H9 (cell line): ENCODE measurements at regions not wholly inside any gene's neighbourhood (a gene's known extent, or its start where the extent isn't known, plus 50 kb on each side); places are given as distances from the start of the nearest gene placed in this dataset.

Experiments
- DNase-seq: peaks from one replicate; pipeline ENCODE4 v3.0.0-alpha.2; 2017
- H2AFZ ChIP-seq: one replicate; pipeline ENCODE4 v1.6.1; 2013; ENCODE audit warnings: mild to moderate bottlenecking, low read length, control low read depth, moderate library complexity
- H2AK5ac ChIP-seq: 2 replicates; pipeline ENCODE4 v1.6.1; 2013; ENCODE audit warnings: low read length, control low read depth, mixed read lengths; ENCODE audit not compliant: insufficient read length
- H2BK120ac ChIP-seq: one replicate; pipeline ENCODE4 v1.6.1; 2013; ENCODE audit warnings: low read depth, mild to moderate bottlenecking, low read length, control low read depth, inconsistent platforms; ENCODE audit not compliant: poor library complexity, severe bottlenecking
- H2BK12ac ChIP-seq: 2 replicates; pipeline ENCODE4 v1.6.1; 2013; ENCODE audit warnings: low read length, control low read depth, mixed read lengths, low read depth; ENCODE audit not compliant: insufficient read length
- H2BK15ac ChIP-seq: 2 replicates; pipeline ENCODE4 v1.6.1; 2013; ENCODE audit warnings: low read depth, low read length, control low read depth
- H2BK20ac ChIP-seq: one replicate; pipeline ENCODE4 v1.6.1; 2013; ENCODE audit warnings: low read depth, mild to moderate bottlenecking, low read length, control low read depth, inconsistent platforms; ENCODE audit not compliant: poor library complexity, severe bottlenecking
- H2BK5ac ChIP-seq: 2 replicates; pipeline ENCODE4 v1.6.1; 2013; ENCODE audit warnings: low read length, control low read depth, mixed read lengths; ENCODE audit not compliant: insufficient read length
- H3K14ac ChIP-seq: 2 replicates; pipeline ENCODE4 v1.6.1; 2013; ENCODE audit warnings: low read length, control low read depth; ENCODE audit not compliant: insufficient read depth
- H3K18ac ChIP-seq: 2 replicates; pipeline ENCODE4 v1.6.1; 2013; ENCODE audit warnings: low read depth, mild to moderate bottlenecking, mixed read lengths, low read length, control low read depth; ENCODE audit not compliant: insufficient read length
- H3K23ac ChIP-seq: 2 replicates; pipeline ENCODE4 v1.6.1; 2013; ENCODE audit warnings: low read length, control low read depth, mixed read lengths, low read depth; ENCODE audit not compliant: insufficient read length
- H3K23me2 ChIP-seq: 2 replicates; pipeline ENCODE4 v1.6.1; 2013; ENCODE audit warnings: low read depth, mild to moderate bottlenecking, mixed read lengths, low read length, control low read depth; ENCODE audit not compliant: insufficient read length, poor library complexity, severe bottlenecking
- H3K27ac ChIP-seq: 2 replicates; pipeline ENCODE4 v1.5.1; 2013; ENCODE audit warnings: low read length, control low read depth, mixed read lengths, low read depth; ENCODE audit not compliant: insufficient read length
- H3K27me3 ChIP-seq: 2 replicates; pipeline ENCODE4 v1.6.1; 2013; ENCODE audit warnings: low read length, control low read depth, inconsistent platforms; ENCODE audit not compliant: insufficient read depth
- H3K4ac ChIP-seq: 2 replicates; pipeline ENCODE4 v1.6.1; 2013; ENCODE audit warnings: low read depth, mild to moderate bottlenecking, control low read depth, inconsistent platforms, low read length, moderate library complexity
- H3K4me1 ChIP-seq: 2 replicates; pipeline ENCODE4 v1.6.1; 2013; ENCODE audit warnings: low read length, control low read depth, inconsistent platforms; ENCODE audit not compliant: insufficient read depth
- H3K4me2 ChIP-seq: 2 replicates; pipeline ENCODE4 v1.6.1; 2013; ENCODE audit warnings: low read length, control low read depth, mixed read lengths; ENCODE audit not compliant: insufficient read length, insufficient read depth
- H3K56ac ChIP-seq: 2 replicates; pipeline ENCODE4 v1.6.1; 2013; ENCODE audit warnings: low read depth, mild to moderate bottlenecking, mixed read lengths, low read length, control low read depth; ENCODE audit not compliant: insufficient read length
- H3K79me1 ChIP-seq: 2 replicates; pipeline ENCODE4 v1.6.1; 2013; ENCODE audit warnings: low read depth, mild to moderate bottlenecking, moderate library complexity, low read length, control low read depth, inconsistent platforms; ENCODE audit not compliant: insufficient read depth, poor library complexity, severe bottlenecking
- H3K79me2 ChIP-seq: 2 replicates; pipeline ENCODE4 v1.6.1; 2013; ENCODE audit warnings: low read length, control low read depth, inconsistent platforms; ENCODE audit not compliant: insufficient read depth
- H3K9ac ChIP-seq: 2 replicates; pipeline ENCODE4 v1.6.1; 2013; ENCODE audit warnings: low read length, control low read depth, mixed read lengths; ENCODE audit not compliant: insufficient read length; ENCODE audit errors: extremely low read depth
- H3K9me3 ChIP-seq: one replicate; pipeline ENCODE4 v1.6.1; 2013; ENCODE audit warnings: low read depth, low read length, inconsistent platforms; ENCODE audit not compliant: control insufficient read depth
- H3T11ph ChIP-seq: one replicate; pipeline ENCODE4 v1.6.1; 2013; ENCODE audit warnings: mild to moderate bottlenecking, low read length, control low read depth, inconsistent platforms
- H4K20me1 ChIP-seq: one replicate; pipeline ENCODE4 v1.6.1; 2013; ENCODE audit not compliant: control insufficient read depth, insufficient read length, insufficient read depth
- H4K5ac ChIP-seq: 2 replicates; pipeline ENCODE4 v1.6.1; 2013; ENCODE audit warnings: low read depth, mild to moderate bottlenecking, mixed read lengths, low read length, control low read depth; ENCODE audit not compliant: insufficient read length
- H4K8ac ChIP-seq: replicated peaks from 2 replicates; pipeline ENCODE4 v1.6.1; 2013; ENCODE audit warnings: low read length, control low read depth, mixed read lengths, low read depth; ENCODE audit not compliant: insufficient read length
- H4K91ac ChIP-seq: 2 replicates; pipeline ENCODE4 v1.6.1; 2013; ENCODE audit warnings: low read depth, mild to moderate bottlenecking, moderate library complexity, mixed read lengths, low read length, control low read depth; ENCODE audit not compliant: insufficient read length
- H3K27ac Mint-ChIP-seq, 3 experiments: 2 replicates in 2 of 3; 3 replicates in 1 of 3; pipeline ENCODE4 v1.8.0; 2020 to 2021; ENCODE audit warnings: mixed read lengths in 3 of 3, mild to moderate bottlenecking in 1 of 3, moderate library complexity in 1 of 3
- H3K27me3 Mint-ChIP-seq: 2 replicates; pipeline ENCODE4 v1.8.0; 2021; ENCODE audit warnings: low read depth, mild to moderate bottlenecking, moderate library complexity, mixed read lengths
- H3K36me3 Mint-ChIP-seq, 3 experiments: 2 replicates in 2 of 3; 3 replicates in 1 of 3; pipeline ENCODE4 v1.8.0; 2020 to 2021; ENCODE audit warnings: low read depth in 3 of 3, mixed read lengths in 3 of 3; ENCODE audit not compliant: insufficient read depth in 1 of 3
- H3K4me1 Mint-ChIP-seq, 2 experiments: 2 replicates each; pipeline ENCODE4 v1.8.0; 2020; ENCODE audit warnings: mixed read lengths in 2 of 2
- H3K4me3 Mint-ChIP-seq, 2 experiments: 2 replicates in 1 of 2; 3 replicates in 1 of 2; pipeline ENCODE4 v1.8.0; 2020 to 2021; ENCODE audit warnings: mild to moderate bottlenecking in 2 of 2, mixed read lengths in 2 of 2, moderate library complexity in 1 of 2
- H3K9me3 Mint-ChIP-seq, 2 experiments: 2 replicates in 1 of 2; 3 replicates in 1 of 2; pipeline ENCODE4 v1.8.0; 2020; ENCODE audit warnings: mild to moderate bottlenecking in 2 of 2, mixed read lengths in 2 of 2, moderate library complexity in 1 of 2
- WGBS: extraction: QIAGEN DNeasy Blood & Tissue Kit; methylation state at CpG from one replicate; pipeline ENCODE4 v1.1.7; 2013; ENCODE audit warnings: missing lambda C conversion rate, low lambda C conversion rate, mixed read lengths; ENCODE audit not compliant: insufficient read length; ENCODE audit errors: extremely low coverage; 5-methylcytosine and 5-hydroxymethylcytosine counted together
- TF ChIP-seq, protein P1 (sequence below): fragments of 200-600 bp; sonication (generic); conservative IDR thresholded peaks from 3 replicates; pipeline ENCODE4 v1.8.0; 2021; ENCODE audit warnings: antibody characterized with exemption, mild to moderate bottlenecking

- Histone ChIP-seq H3K4me2 (no peak overlapping the region), H2AK5ac (no peak overlapping the region), H4K5ac (no peak overlapping the region), H3K23ac (no peak overlapping the region), H3K23me2 (no peaks in the 10 kb centered on the region), H4K20me1 (no peaks in the 10 kb centered on the region), H3T11ph (no peak overlapping the region), H3K4ac (no peak overlapping the region), H2BK20ac (no peak overlapping the region), H3K14ac (no peak overlapping the region), H4K91ac (no peak overlapping the region), H3K56ac (no peak overlapping the region), H2BK5ac (no peak overlapping the region), H3K27ac (no peak overlapping the region), H3K18ac (no peak overlapping the region), H3K9ac (no peak overlapping the region), H2BK12ac (no peak overlapping the region), H3K27me3 (no peaks in the 10 kb centered on the region), H2AFZ (no peak overlapping the region), H4K8ac (no peak overlapping the region), H2BK120ac (no peak overlapping the region), H2BK15ac (no peak overlapping the region), H3K79me2 (no peaks in the 10 kb centered on the region), H3K4me1 (no peaks in the 10 kb centered on the region), H3K9me3 (no peaks in the 10 kb centered on the region), H3K79me1 (no peaks in the 10 kb centered on the region)
- no peaks in the 10 kb centered on the region for H3K4me1 Mint-ChIP-seq
- no peaks in the 10 kb centered on the region for H3K36me3 Mint-ChIP-seq
- DNase-seq = no peak
- H3K4me3 Mint-ChIP-seq = no peak overlapping the region
- H3K27me3 Mint-ChIP-seq = no peaks in the 10 kb centered on the region
- no peak overlapping the region for H3K27ac Mint-ChIP-seq
- TF ChIP-seq, protein P1, sequence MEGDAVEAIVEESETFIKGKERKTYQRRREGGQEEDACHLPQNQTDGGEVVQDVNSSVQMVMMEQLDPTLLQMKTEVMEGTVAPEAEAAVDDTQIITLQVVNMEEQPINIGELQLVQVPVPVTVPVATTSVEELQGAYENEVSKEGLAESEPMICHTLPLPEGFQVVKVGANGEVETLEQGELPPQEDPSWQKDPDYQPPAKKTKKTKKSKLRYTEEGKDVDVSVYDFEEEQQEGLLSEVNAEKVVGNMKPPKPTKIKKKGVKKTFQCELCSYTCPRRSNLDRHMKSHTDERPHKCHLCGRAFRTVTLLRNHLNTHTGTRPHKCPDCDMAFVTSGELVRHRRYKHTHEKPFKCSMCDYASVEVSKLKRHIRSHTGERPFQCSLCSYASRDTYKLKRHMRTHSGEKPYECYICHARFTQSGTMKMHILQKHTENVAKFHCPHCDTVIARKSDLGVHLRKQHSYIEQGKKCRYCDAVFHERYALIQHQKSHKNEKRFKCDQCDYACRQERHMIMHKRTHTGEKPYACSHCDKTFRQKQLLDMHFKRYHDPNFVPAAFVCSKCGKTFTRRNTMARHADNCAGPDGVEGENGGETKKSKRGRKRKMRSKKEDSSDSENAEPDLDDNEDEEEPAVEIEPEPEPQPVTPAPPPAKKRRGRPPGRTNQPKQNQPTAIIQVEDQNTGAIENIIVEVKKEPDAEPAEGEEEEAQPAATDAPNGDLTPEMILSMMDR = no peak
- no CpG with 5 or more reads among the region's 2 CpGs for WGBS
- no peaks in the 10 kb centered on the region for H3K9me3 Mint-ChIP-seq
Measured at GRCh38 chr5:166245556-166245955, 2045.9 kb upstream of the WWC1 start.
